ENCODE measurements at regions not wholly inside any gene's neighbourhood (a gene's known extent, or its start where the extent isn't known, plus 50 kb on each side); places are given as distances from the start of the nearest gene placed in this dataset.

GRCh38 chr6:151749341-151749740 lies 58.1 kb upstream of the ESR1 start:
- Mint-ChIP-seq H3K9me3 (ENCODE audit: unreplicated experiment) (peaks cover 9% of the 10 kb centered on the region), H3K4me1 (ENCODE audit: low read depth, unreplicated experiment) (no peaks in the 10 kb centered on the region), H3K36me3 (ENCODE audit: insufficient read depth, unreplicated experiment) (no peaks in the 10 kb centered on the region), H3K27me3 (ENCODE audit: insufficient read depth, unreplicated experiment) (peaks cover 7% of the 10 kb centered on the region), H3K4me3 (ENCODE audit: unreplicated experiment) (no peak overlapping the region), H3K27ac (ENCODE audit: unreplicated experiment) (no peak overlapping the region)
- CTCF ChIA-PET: no interaction called here
- Histone ChIP-seq H3K36me3 (ENCODE audit: control insufficient read depth, insufficient read depth, low read length) (no peaks in the 10 kb centered on the region), H3K9me3 (no peaks in the 10 kb centered on the region), H3K27me3 (replicated peaks; ENCODE audit: control insufficient read depth, insufficient read depth, low read length) (no peaks in the 10 kb centered on the region), H3K4me3 (ENCODE audit: low read depth, low read length) (no peak overlapping the region), H3K4me1 (no peaks in the 10 kb centered on the region)
- TF ChIP-seq, protein P1, sequence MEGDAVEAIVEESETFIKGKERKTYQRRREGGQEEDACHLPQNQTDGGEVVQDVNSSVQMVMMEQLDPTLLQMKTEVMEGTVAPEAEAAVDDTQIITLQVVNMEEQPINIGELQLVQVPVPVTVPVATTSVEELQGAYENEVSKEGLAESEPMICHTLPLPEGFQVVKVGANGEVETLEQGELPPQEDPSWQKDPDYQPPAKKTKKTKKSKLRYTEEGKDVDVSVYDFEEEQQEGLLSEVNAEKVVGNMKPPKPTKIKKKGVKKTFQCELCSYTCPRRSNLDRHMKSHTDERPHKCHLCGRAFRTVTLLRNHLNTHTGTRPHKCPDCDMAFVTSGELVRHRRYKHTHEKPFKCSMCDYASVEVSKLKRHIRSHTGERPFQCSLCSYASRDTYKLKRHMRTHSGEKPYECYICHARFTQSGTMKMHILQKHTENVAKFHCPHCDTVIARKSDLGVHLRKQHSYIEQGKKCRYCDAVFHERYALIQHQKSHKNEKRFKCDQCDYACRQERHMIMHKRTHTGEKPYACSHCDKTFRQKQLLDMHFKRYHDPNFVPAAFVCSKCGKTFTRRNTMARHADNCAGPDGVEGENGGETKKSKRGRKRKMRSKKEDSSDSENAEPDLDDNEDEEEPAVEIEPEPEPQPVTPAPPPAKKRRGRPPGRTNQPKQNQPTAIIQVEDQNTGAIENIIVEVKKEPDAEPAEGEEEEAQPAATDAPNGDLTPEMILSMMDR (IDR thresholded peaks at IDR 0.05; ENCODE audit: insufficient read depth in 1 of 2, low read depth in 1 of 2, low read length in 1 of 2, severe bottlenecking in 1 of 2, unreplicated experiment in 1 of 2): no peak
- intact Hi-C loops (cut with micrococcal nuclease; ENCODE audit: unreplicated experiment): no loop called here
- no TSS peak for BruUV-seq (replicated peaks)
- POLR2A ChIA-PET: no interaction called here
- DNase-seq: no peak

DNA sequence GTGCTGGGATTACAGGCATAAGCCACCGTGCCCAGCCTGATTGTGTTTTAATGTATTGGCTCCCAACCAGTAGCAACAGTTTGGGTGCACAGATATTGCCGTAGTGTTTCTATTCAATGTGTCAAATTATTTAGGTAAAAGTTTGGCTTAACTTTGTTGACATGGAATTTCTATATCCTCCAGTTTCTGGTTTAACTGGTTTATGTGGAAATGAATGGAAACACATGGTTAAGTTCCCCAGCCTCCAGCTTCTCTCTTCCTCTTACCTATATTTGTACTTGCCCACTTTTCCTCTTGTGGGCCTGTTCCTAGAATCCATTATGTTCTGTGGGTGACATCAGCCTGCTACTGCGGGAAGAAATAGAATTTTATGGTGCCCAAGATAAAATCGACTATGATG lies 53.9 kb upstream of the ESR1 start:
- H3K36me3 Mint-ChIP-seq (ENCODE audit: insufficient read depth, unreplicated experiment): no peaks in the 10 kb centered on the region
- no TSS peak for BruUV-seq (replicated peaks)
- no peak overlapping the region for H3K4me3 Mint-ChIP-seq (ENCODE audit: unreplicated experiment)
- no peak overlapping the region for H3K27ac Mint-ChIP-seq (ENCODE audit: unreplicated experiment)
- Histone ChIP-seq H3K27me3 (replicated peaks; ENCODE audit: control insufficient read depth, insufficient read depth, low read length) (no peaks in the 10 kb centered on the region), H3K4me3 (ENCODE audit: low read depth, low read length) (no peak overlapping the region), H3K36me3 (ENCODE audit: control insufficient read depth, insufficient read depth, low read length) (no peaks in the 10 kb centered on the region), H3K9me3 (no peaks in the 10 kb centered on the region), H3K4me1 (no peaks in the 10 kb centered on the region)
- peaks cover 4% of the 10 kb centered on the region for H3K27me3 Mint-ChIP-seq (ENCODE audit: insufficient read depth, unreplicated experiment)
- H3K9me3 Mint-ChIP-seq (ENCODE audit: unreplicated experiment): no peaks in the 10 kb centered on the region
- ChIA-PET CTCF (no interaction called here), POLR2A (interaction anchor here (0.7 kb wide), 1 partner anchor 443 kb away, joined by 3 read pairs; no protein-coding TSS in a partner anchor)
- TF ChIP-seq, protein P1 (IDR thresholded peaks at IDR 0.05; ENCODE audit: insufficient read depth in 1 of 2, low read depth in 1 of 2, low read length in 1 of 2, severe bottlenecking in 1 of 2, unreplicated experiment in 1 of 2): no peak
- no peaks in the 10 kb centered on the region for H3K4me1 Mint-ChIP-seq (ENCODE audit: low read depth, unreplicated experiment)
- DNase-seq: no peak
- intact Hi-C loops (cut with micrococcal nuclease; ENCODE audit: unreplicated experiment): no loop called here

GRCh38 chr6:151757506-151757955 lies 50.0 kb upstream of the ESR1 start:
- H3K9me3 ChIP-seq: no peaks in the 10 kb centered on the region
- BruUV-seq (replicated peaks): no TSS peak
- CTCF ChIA-PET: no interaction called here
- H3K4me1 ChIP-seq: peaks cover 3% of the 10 kb centered on the region; the same call in 1 of the 2 replicates
- H3K9me3 Mint-ChIP-seq (ENCODE audit: unreplicated experiment): no peaks in the 10 kb centered on the region
- intact Hi-C loops (cut with micrococcal nuclease; ENCODE audit: unreplicated experiment): no loop called here
- DNase-seq: no peak
- H3K27me3 Mint-ChIP-seq (ENCODE audit: insufficient read depth, unreplicated experiment): no peaks in the 10 kb centered on the region
- no peaks in the 10 kb centered on the region for H3K27me3 ChIP-seq (replicated peaks; ENCODE audit: control insufficient read depth, insufficient read depth, low read length)
- H3K4me3 Mint-ChIP-seq (ENCODE audit: unreplicated experiment): no peak overlapping the region
- H3K4me1 Mint-ChIP-seq (ENCODE audit: low read depth, unreplicated experiment): no peaks in the 10 kb centered on the region
- no peak overlapping the region for H3K27ac Mint-ChIP-seq (ENCODE audit: unreplicated experiment)
- H3K4me3 ChIP-seq (ENCODE audit: low read depth, low read length): no peak overlapping the region
- H3K36me3 Mint-ChIP-seq (ENCODE audit: insufficient read depth, unreplicated experiment): no peaks in the 10 kb centered on the region
- H3K36me3 ChIP-seq (ENCODE audit: control insufficient read depth, insufficient read depth, low read length): no peaks in the 10 kb centered on the region
- POLR2A ChIA-PET: no interaction called here
- TF ChIP-seq, protein P1 (IDR thresholded peaks at IDR 0.05; ENCODE audit: insufficient read depth in 1 of 2, low read depth in 1 of 2, low read length in 1 of 2, severe bottlenecking in 1 of 2, unreplicated experiment in 1 of 2): no peak
